Stimulated activated CD8-positive, alpha-beta memory T cell treated with anti-CD3 and anti-CD28 coated beads, Interleukin-4, amount 100 ng/mL, for 4 hours (primary cell): ENCODE measurements at regions not wholly inside any gene's neighbourhood (a gene's known extent, or its start where the extent isn't known, plus 50 kb on each side); places are given as distances from the start of the nearest gene placed in this dataset.

Experiments
- DNase-seq, 2 donors: peaks; one replicate each; pipeline ENCODE4 v3.0.0-alpha.2; 2020; ENCODE audit warnings: low read depth in 2 of 2, low spot score in 1 of 2

DNA sequence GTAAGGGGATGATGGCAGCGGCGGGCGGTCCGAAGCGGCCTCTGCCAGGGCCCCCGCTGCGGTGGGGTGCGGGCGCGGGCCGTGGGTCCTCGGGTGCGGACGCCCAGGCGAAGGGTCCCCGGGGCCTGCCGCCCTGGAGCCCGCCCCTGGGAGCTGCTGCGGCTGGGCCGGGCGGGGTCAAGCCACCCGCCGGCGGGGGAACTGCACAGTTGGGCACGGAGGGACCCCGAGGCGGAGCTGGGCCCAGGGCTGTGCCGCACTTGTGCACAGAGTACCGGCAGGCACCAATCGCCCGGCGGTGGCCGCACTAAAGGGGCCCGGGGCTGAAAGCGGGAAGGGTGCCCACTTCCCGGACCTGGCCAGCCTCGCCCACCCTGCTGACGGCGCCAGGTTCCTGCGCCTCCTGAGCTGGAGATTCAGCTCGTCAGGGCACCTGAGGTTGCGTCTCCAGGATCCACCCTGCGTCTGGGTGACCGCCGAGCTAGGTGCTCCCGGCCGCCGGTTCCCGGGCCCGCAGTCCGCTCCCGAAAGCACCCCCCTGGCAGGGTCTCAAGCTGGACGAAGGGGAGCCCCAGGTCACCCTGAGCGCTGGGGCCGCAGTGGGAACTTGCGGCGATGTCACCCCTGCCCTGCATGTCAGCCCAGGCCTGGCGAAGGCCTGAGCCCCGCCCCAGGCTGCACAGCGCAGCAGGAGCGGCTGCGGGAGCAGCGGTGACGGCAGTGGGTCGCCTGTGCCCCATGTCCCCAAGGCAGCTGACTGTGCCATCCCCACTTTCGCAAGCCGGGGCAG is 56.7 kb upstream of the ETV3 start:
- DNase-seq: no peak

DNA sequence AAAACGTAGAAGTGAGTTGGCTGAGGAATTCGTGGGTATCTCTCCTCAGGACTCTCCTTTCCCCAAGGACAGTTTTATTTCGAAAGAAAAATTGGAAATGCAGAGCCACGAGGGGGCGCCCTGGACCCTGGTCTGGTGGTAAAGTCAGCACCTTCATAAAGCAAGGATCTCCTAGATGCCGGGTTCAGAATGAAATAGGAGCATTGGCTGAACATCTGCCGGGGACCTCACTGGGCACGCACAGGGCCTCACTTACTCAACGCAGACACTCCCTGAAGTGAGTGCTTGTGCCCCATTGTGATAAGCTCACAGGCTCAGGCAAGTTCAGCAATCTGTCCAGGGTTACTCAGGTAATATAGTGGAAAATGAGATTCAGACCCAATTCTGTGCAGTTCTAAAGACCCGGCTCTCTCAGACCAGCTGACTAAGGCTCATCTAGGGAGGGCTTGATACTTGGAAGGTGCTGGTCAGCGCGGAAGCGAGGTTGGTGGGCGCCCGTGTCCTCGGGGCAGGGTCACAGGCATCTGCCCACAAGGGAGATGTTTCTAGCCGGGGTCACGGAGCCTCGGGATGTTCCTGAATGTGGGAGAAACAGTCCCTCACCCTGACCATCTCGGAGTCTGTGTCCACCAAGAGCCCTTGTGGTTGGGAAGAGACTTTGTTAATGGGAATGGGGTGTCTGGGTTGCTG is 55.7 kb upstream of the ETV3 start:
- DNase-seq: peak in 1 of 2 donors; percentile 23

DNA sequence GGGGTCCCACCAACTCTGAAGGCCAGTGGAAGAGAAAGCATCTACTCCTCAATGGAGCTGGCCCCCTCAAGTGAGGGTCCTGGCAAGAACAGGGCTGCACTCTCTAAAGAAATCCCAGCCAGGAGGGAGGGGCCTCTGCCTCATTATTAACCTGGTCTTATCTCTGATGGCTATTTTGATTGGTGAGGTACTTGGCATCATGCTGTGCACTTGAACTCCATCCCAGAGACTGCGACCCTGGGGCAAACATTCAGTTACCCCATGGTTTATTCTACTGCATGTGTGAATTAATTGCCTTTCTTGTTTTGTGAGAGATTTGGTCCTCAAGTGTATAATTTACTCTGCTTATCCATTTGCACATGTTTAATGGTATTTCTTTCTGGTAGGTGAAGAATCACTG is 55.0 kb upstream of the ETV3 start:
- DNase-seq: no peak

DNA sequence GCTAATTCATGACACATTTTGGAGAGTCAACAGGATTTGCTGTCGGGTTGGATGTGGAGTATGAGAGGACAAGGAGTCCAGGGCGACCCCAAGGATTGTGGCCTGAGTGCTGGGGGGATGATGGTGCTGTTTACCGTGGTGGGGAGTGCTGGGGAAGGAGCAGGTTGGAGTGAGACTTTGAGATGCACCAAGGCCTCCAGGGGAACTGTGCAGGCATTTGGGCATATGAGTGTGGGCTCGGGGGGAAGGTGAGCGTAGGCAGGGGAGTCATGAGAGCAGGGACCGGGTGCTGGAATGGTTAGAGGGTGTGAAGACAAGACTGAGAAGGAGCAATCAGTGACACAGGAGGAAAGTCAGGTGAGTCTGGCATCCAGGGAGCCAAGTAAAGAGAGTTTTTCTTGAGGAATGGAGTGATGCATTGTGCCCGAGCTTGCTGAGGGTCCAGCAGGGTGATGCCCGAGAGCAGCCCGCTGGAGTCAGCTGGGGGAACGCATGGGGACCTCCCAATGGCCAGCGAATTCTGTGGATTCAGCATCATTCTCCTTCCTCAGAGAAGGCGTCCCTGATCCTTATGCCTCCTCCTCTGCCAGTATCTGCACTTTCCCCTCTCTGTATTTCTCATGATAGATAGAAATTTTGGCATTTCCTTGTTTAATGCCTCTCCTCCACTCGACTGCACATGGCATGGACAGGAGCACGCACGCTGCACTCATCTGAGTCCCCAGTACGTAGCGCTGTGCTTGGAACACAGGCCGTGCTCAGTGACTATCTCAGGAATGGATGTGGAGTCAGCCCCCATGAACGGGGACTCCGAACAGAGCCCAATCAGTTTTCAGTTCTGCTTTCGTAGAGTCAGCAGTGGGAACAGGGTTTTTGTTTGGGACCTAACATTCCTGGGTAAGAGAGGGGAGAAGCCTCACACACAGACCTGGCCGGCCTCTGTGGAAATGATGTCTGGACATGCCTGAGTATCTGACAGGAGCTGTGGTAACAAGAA is 52.1 kb upstream of the ETV3 start:
- no peak for DNase-seq

DNA sequence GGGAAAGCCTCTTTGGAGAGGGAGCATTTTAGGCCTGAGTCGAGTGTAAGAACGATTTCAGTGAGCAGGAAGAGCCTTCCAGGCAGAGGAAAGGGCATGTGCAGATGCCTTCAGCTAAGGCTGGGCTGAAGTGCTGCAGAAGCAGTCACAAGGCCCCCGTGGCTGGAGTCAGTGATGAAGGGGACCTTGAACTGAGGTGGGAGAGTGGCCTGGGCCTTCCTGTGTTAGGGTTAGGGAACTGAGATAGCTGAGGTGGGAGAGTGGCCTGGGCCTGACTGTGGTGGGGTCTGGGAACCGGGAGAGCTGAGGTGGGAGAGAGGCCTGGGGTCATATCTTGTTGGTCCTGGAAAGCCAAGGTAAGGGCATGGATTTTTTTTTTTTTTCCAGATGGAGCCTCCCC is 50.9 kb upstream of the ETV3 start:
- no peak for DNase-seq
